K562 (cell line): ENCODE measurements at regions not wholly inside any gene's neighbourhood (a gene's known extent, or its start where the extent isn't known, plus 50 kb on each side); places are given as distances from the start of the nearest gene placed in this dataset.

ENCODE experiments used
- ATAC-seq: fragments of 200-7000 bp; cut with Tn5 transposase; 3 replicates; pipeline ENCODE4 v1.9.1; 2020; ENCODE audit warnings: moderate library complexity
- BruUV-seq: library from RNA; stranded (reverse); fragments of 400-500 nt; replicated peaks from 2 replicates; lab custom pipeline; 2021; lab: Mats Ljungman, UMichigan
- CTCF ChIA-PET: fragments of 300-600 bp; formaldehyde crosslinking; extraction: SDS; loops from one replicate; lab custom pipeline; 2021; ENCODE audit warnings: low intra/inter-chr PET ratio; lab: Yijun Ruan, JAX
- POLR2A ChIA-PET: fragments of 300-600, 350-650 bp; sonication (Branson Sonifier 250); formaldehyde crosslinking; extraction: SDS; loops from one replicate; lab custom pipeline; 2021; ENCODE audit warnings: antibody characterized with exemption, inconsistent platforms; lab: Yijun Ruan, JAX
- DNase-seq, 4 experiments: peaks; one replicate each; pipeline versions ENCODE4 v3.0.0 to v3.0.0-alpha.2; 2011 to 2018; ENCODE audit warnings: low spot score in 3 of 4, mixed read lengths in 3 of 4; ENCODE audit errors: extremely low read depth in 1 of 4
- FAIRE-seq: peaks from 2 replicates; lab custom pipeline; 2011; peaks lifted over from hg19 to GRCh38; lab: Jason Lieb, UNC
- H2AFZ ChIP-seq: 2 replicates; pipeline ENCODE4 v1.6.0; 2011; ENCODE audit warnings: low read depth, low read length, control low read depth, inconsistent platforms
- H3K27ac ChIP-seq: fragments of 200-600 bp; 3 replicates; pipeline ENCODE4 v1.8.0; 2011; ENCODE audit warnings: low read depth, mild to moderate bottlenecking, control low read depth, inconsistent platforms, low read length, moderate library complexity, mixed read lengths; ENCODE audit errors: extremely low read depth
- H3K27me3 ChIP-seq, 2 experiments: fragments of 300-600 bp in 1 of 2; 2 replicates in 1 of 2; 3 replicates in 1 of 2; pipeline versions ENCODE4 v1.6.0 to v1.8.0; 2011; ENCODE audit warnings: inconsistent platforms in 2 of 2, low read length in 2 of 2, mild to moderate bottlenecking in 1 of 2, mixed read lengths in 1 of 2, moderate library complexity in 1 of 2; ENCODE audit not compliant: control insufficient read depth in 2 of 2, insufficient read depth in 2 of 2
- H3K36me3 ChIP-seq: fragments of 300-600 bp; 3 replicates; pipeline ENCODE4 v1.8.0; 2011; ENCODE audit warnings: mild to moderate bottlenecking, low read length, inconsistent platforms; ENCODE audit not compliant: control insufficient read depth, insufficient read depth
- H3K4me1 ChIP-seq, 2 experiments: fragments of 200-600 bp in 1 of 2; replicated peaks in 1 of 2; 2 replicates in 1 of 2; 3 replicates in 1 of 2; pipeline versions ENCODE4 v1.5.1 to v1.8.0; 2011; ENCODE audit warnings: inconsistent platforms in 2 of 2, low read length in 2 of 2, mild to moderate bottlenecking in 1 of 2, mixed read lengths in 1 of 2, moderate library complexity in 1 of 2; ENCODE audit not compliant: control insufficient read depth in 2 of 2, insufficient read depth in 2 of 2
- H3K4me2 ChIP-seq: 2 replicates; pipeline ENCODE4 v1.6.1; 2011; ENCODE audit warnings: low read length, control low read depth, inconsistent platforms, mixed read lengths; ENCODE audit not compliant: insufficient read depth
- H3K4me3 ChIP-seq: fragments of 200-600 bp; sonication (generic), shearing (Covaris generic); 2 replicates; pipeline ENCODE4 v1.5.1; 2016; ENCODE audit warnings: control low read depth, inconsistent platforms
- H3K79me2 ChIP-seq: fragments of 200-600 bp; 3 replicates; pipeline ENCODE4 v1.8.0; 2011; ENCODE audit warnings: low read length, inconsistent platforms; ENCODE audit not compliant: control insufficient read depth, insufficient read depth
- H3K9ac ChIP-seq, 2 experiments: 2 replicates each; pipeline versions ENCODE4 v1.6.0 to v1.6.1; 2011; ENCODE audit warnings: low read depth in 2 of 2, low read length in 2 of 2, control low read depth in 1 of 2, inconsistent platforms in 1 of 2, mild to moderate bottlenecking in 1 of 2, mixed read lengths in 1 of 2; ENCODE audit not compliant: insufficient read depth in 1 of 2
- H3K9me1 ChIP-seq: one replicate; pipeline ENCODE4 v1.6.0; 2011; ENCODE audit warnings: inconsistent platforms, mild to moderate bottlenecking, low read length, moderate library complexity; ENCODE audit not compliant: control insufficient read depth, insufficient read depth
- H3K9me3 ChIP-seq: replicated peaks from 2 replicates; pipeline ENCODE4 v1.5.1; 2011; ENCODE audit warnings: low read depth, low read length, inconsistent platforms; ENCODE audit not compliant: control insufficient read depth, insufficient read depth
- H4K20me1 ChIP-seq: replicated peaks from 2 replicates; pipeline ENCODE4 v1.6.1; 2011; ENCODE audit warnings: low read length, inconsistent platforms, mixed read lengths; ENCODE audit not compliant: control insufficient read depth, insufficient read depth
- DIDO1 ChIP-seq: fragments of 450-650 bp; IDR thresholded peaks from 2 replicates; pipeline ENCODE4 v1.6.1; 2016; ENCODE audit warnings: low read depth, missing biosample characterization, missing genetic modification characterization
- ESRRA ChIP-seq: fragments of 450-650 bp; IDR thresholded peaks from 2 replicates; pipeline ENCODE4 v1.6.1; 2014; ENCODE audit warnings: low read depth, mild to moderate bottlenecking, moderate library complexity, borderline replicate concordance
- HNRNPLL ChIP-seq: fragments of 200-400 bp; formaldehyde crosslinking; IDR thresholded peaks from 2 replicates; pipeline ENCODE4 v1.6.1; 2017; ENCODE audit warnings: low read length, low read depth, mild to moderate bottlenecking; ENCODE audit not compliant: poor library complexity, severe bottlenecking
- KDM1A ChIP-seq, 2 experiments: fragments of 450-650 bp; IDR thresholded peaks; 2 replicates each; pipeline ENCODE4 v1.6.1; 2016; ENCODE audit warnings: mild to moderate bottlenecking in 2 of 2
- NCOA4 ChIP-seq: fragments of 450-650 bp; IDR thresholded peaks from 2 replicates; pipeline ENCODE4 v1.6.1; 2018; ENCODE audit warnings: mild to moderate bottlenecking; ENCODE audit not compliant: partially characterized antibody
- SRSF1 ChIP-seq: fragments of 200-400 bp; formaldehyde crosslinking; IDR thresholded peaks from 2 replicates; pipeline ENCODE4 v1.6.1; 2017; ENCODE audit warnings: mild to moderate bottlenecking, low read depth, low read length, moderate library complexity
- TEAD4 ChIP-seq, 2 experiments: sonication (generic) in 1 of 2; formaldehyde crosslinking in 1 of 2; IDR thresholded peaks; 2 replicates each; pipeline versions ENCODE4 v1.6.1 to v1.8.0; 2012 to 2022; ENCODE audit warnings: borderline replicate concordance in 1 of 2, inconsistent platforms in 1 of 2, low read length in 1 of 2, mild to moderate bottlenecking in 1 of 2, missing genetic modification reagents in 1 of 2
- ZKSCAN8 ChIP-seq: fragments of 200-800 bp; sonication (Bioruptor generic); IDR thresholded peaks from 2 replicates; pipeline ENCODE4 v1.6.1; 2016; ENCODE audit warnings: missing genetic modification characterization, missing compliant biosample characterization
- ZNF184 ChIP-seq: sonication (generic); formaldehyde crosslinking; IDR thresholded peaks from 2 replicates; pipeline ENCODE4 v1.5.0; 2020; ENCODE audit warnings: missing genetic modification reagents
- ZNF311 ChIP-seq: fragments of 250-450 bp; sonication (Bioruptor Pico); IDR thresholded peaks from 2 replicates; pipeline ENCODE4 v1.4.0; 2020; ENCODE audit warnings: mild to moderate bottlenecking, moderate library complexity
- ZNF696 ChIP-seq: fragments of 250-450 bp; sonication (Bioruptor Pico); conservative IDR thresholded peaks from 2 replicates; pipeline ENCODE4 v1.4.0; 2020; ENCODE audit warnings: mild to moderate bottlenecking, moderate library complexity
- WGBS: fragments of 100-300 bp; shearing (Covaris generic); methylation state at CpG from one replicate; pipeline ENCODE4 v1.1.6; 2016; ENCODE audit warnings: low coverage, mixed read lengths; ENCODE audit not compliant: insufficient coverage; ENCODE audit errors: missing lambda C conversion rate; 5-methylcytosine and 5-hydroxymethylcytosine counted together
- in situ Hi-C: fragments of 300-500 bp; cut with MboI; formaldehyde crosslinking; loops from 4 replicates; pipeline ENCODE4 v1.15.0; 2018; ENCODE audit warnings: inconsistent platforms, mixed read lengths
- intact Hi-C: fragments of 100-400 bp; cut with micrococcal nuclease; formaldehyde crosslinking; loops from 2 replicates; pipeline ENCODE4 v1.14.2; 2022

GRCh38 chr10:52390388-52390787 lies 76.3 kb downstream of the DKK1 start:
- no peak for TF ChIP-seq ZNF184
- no peak for TF ChIP-seq NCOA4
- TF ChIP-seq KDM1A (IDR thresholded peaks at IDR 0.05) = no peak
- no peak for TF ChIP-seq SRSF1
- TF ChIP-seq HNRNPLL = no peak
- no peak for TF ChIP-seq DIDO1
- no peak for TF ChIP-seq ESRRA
- no peak for TF ChIP-seq ZNF311 (CRISPR knock-in tag)
- no peak for TF ChIP-seq TEAD4 (IDR thresholded peaks at IDR 0.05; ENCODE audit: low read length)
- TF ChIP-seq TEAD4 (CRISPR knock-in tag; IDR thresholded peaks at IDR 0.05; ENCODE audit: borderline replicate concordance) = no peak
- TF ChIP-seq ZNF696 (CRISPR knock-in tag) = no peak
- no peak for TF ChIP-seq ZKSCAN8 (CRISPR knock-in tag)
- TF ChIP-seq, all 486 proteins: peak for 0
- Histone ChIP-seq H4K20me1 (no peaks in the 10 kb centered on the region), H3K9me1 (no peaks in the 10 kb centered on the region), H3K27me3 (no peaks in the 10 kb centered on the region), H3K4me2 (no peak overlapping the region), H3K4me3 (no peak overlapping the region), H3K27ac (no peak overlapping the region), H2AFZ (no peak overlapping the region), H3K36me3 (no peaks in the 10 kb centered on the region), H3K9me3 (no peaks in the 10 kb centered on the region; the same call in none of the 2 replicates), H3K4me1 (no peaks in the 10 kb centered on the region), H3K79me2 (no peaks in the 10 kb centered on the region), H3K9ac (no peak overlapping the region)
- 3% methylated on average over 2 of the region's 2 CpGs for WGBS
- ChIA-PET CTCF (no interaction called here), POLR2A (no interaction called here)
- BruUV-seq = no TSS peak
- DNase-seq = no peak
- no peak for ATAC-seq
- no peak for FAIRE-seq
- intact Hi-C loops = no loop called here
- in situ Hi-C loops = no loop called here
